ENCODE measurements at regions not wholly inside any gene's neighbourhood (a gene's known extent, or its start where the extent isn't known, plus 50 kb on each side); places are given as distances from the start of the nearest gene placed in this dataset.
A peak's percentile ranks its signal among the peaks of the same experiment; 100 is the strongest.
"Not testable (repeated sequence)": the region's sequence is repeated elsewhere in the genome, so short reads cannot be mapped to it uniquely, and the experiment has no call there.

- DNase-seq, result no peak
Measured at GRCh38 chr1:67530071-67530470, 99.9 kb upstream of the SERBP1 start.

GRCh38 chr1:67532452-67533216 is 102.4 kb upstream of the SERBP1 start:
- DNase-seq, result peak; percentile 70

- DNase-seq, result peak; percentile 97
Measured at GRCh38 chr1:67534627-67535065, 104.4 kb upstream of the SERBP1 start.

- DNase-seq, result peak; percentile 41
Measured at GRCh38 chr1:67535474-67535873, 105.3 kb upstream of the SERBP1 start.

GRCh38 chr1:67536957-67537666 is 106.9 kb upstream of the SERBP1 start:
- DNase-seq, result no peak

GRCh38 chr1:67537667-67538018 is 107.4 kb upstream of the SERBP1 start:
- DNase-seq, result no peak

GRCh38 chr1:67540025-67540732 is 110.0 kb upstream of the SERBP1 start:
- DNase-seq, result no peak

GRCh38 chr1:67540733-67541125 is 110.5 kb upstream of the SERBP1 start:
- DNase-seq, result no peak

GRCh38 chr1:67542747-67543146 is 112.5 kb upstream of the SERBP1 start:
- DNase-seq, result no peak

- DNase-seq, result no peak
Measured at GRCh38 chr1:67544921-67545320, 114.7 kb upstream of the SERBP1 start.

- DNase-seq, result no peak
Measured at GRCh38 chr1:67545364-67545763, 115.2 kb upstream of the SERBP1 start.

GRCh38 chr1:67551375-67551774 is 121.2 kb upstream of the SERBP1 start:
- DNase-seq, result no peak

GRCh38 chr1:67552336-67552759 is 122.1 kb upstream of the SERBP1 start:
- DNase-seq, result no peak

- not testable (repeated sequence) for DNase-seq
Measured at GRCh38 chr1:67554204-67554603, 124.0 kb upstream of the SERBP1 start.

GRCh38 chr1:67555461-67556296 is 125.5 kb upstream of the SERBP1 start:
- DNase-seq, result no peak

- DNase-seq, result no peak
Measured at GRCh38 chr1:67556297-67556900, 126.2 kb upstream of the SERBP1 start.

GRCh38 chr1:67557696-67558448 is 127.1 kb upstream of the GADD45A start:
- DNase-seq, result no peak

GRCh38 chr1:67558449-67559193 is 126.4 kb upstream of the GADD45A start:
- DNase-seq, result no peak

- DNase-seq, result no peak
Measured at GRCh38 chr1:67559222-67559700, 125.7 kb upstream of the GADD45A start.

- no peak for DNase-seq
Measured at GRCh38 chr1:67560580-67561255, 124.3 kb upstream of the GADD45A start.

Data from NCI-H2029 (cell line).